Ramos (cell line): ENCODE measurements at regions not wholly inside any gene's neighbourhood (a gene's known extent, or its start where the extent isn't known, plus 50 kb on each side); places are given as distances from the start of the nearest gene placed in this dataset.

Experiments used
- in situ Hi-C: fragments of 300-500 bp; cut with MboI; formaldehyde crosslinking; loops from one replicate; pipeline ENCODE4 v1.14.3; 2022; ENCODE audit warnings: low sequenced_read_pairs; ENCODE audit not compliant: unreplicated experiment

DNA sequence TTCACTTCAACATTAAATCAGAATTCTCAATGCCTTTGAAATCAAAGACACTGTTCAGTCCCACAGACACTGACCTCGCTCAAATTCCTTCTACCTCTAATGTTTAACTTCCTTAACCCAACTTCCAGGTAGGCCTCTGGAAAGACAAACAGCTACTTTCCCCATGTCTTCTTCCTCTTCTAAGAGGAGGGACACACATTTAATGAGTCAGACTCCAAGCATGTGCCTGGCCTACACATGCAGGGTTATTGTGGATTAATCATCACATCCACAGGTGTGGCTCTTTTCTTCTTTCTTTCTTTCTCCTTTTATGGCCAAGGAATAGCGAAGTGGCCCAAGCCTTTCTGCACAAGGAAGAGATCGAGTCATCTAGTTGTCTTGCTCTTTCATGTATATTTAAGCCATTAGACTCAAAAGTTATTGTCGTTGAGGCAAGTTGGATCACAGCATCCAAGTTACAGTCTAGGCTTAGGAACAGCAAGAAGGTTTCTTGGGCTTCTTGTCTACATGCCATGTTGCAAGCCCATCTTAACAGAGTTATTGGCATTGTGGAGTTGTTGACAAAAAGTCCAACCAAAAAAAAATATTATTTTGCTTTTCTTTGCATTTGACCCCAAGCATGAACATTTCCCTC lies 387.8 kb downstream of the IRS1 start:
- in situ Hi-C loops: no loop called here

DNA sequence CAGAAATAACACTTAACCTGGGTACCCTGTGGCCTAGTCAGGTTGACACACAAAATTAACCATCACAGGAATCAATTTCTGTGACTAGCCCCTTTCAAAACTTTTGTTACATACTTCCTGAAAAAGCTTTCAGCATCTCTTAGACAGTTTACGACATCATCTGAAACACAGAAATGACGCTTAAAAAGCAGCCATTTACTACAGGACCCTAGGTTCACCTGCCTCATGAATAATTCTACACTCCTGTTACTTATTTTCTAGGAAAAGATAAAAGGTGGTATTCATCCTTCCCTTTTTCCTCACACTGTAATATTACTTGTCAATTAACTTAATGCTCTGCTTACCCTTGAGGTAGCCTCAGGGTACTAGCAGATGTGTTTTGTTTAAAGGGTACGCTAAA lies 388.4 kb downstream of the IRS1 start:
- in situ Hi-C loops: no loop called here

DNA sequence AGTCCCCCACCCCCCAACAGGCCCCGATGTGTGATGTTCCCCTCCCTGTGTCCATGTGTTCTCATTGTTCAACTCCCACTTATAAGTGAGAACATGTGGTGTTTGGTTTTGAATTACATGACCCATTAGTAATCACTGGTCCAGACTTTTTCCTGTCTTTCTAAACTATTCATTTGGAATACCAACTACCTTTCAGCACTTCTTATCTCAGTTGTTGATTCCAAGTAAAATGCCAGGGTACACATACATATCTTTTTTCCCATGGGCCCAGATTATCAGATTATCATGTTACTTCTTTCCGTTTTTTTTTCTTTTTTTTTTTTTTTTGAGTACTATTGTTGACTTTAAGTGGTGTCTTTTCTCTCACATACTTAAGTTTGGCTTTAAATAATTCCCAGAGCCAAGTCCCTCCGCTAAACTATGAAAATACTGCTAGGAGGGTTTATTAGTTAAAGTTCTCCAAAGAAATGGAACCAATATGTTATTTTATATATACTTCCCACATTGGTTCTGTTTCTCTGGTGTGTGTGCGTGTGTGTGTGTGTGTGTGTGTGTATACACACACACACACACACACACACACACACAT lies 389.3 kb downstream of the IRS1 start:
- in situ Hi-C loops: no loop called here

DNA sequence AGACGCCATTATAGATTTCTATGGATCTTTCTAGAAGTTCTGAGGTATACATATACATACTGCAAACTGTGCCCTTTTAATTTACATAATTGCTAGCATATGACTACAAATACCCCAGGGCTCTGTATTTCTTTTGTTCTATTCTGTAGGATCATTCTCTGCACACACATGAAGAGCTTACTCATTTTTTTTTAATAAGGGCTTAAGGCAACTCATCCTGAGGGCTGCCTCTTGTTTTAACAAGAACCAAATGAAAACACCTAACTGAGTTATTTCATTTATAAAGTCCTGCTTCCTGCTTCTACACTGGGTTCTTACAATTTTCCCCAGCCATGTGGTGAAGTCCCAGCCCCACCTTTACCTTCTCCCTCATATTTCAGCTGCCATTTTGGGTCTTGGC lies 390.5 kb downstream of the IRS1 start:
- in situ Hi-C loops: no loop called here

DNA sequence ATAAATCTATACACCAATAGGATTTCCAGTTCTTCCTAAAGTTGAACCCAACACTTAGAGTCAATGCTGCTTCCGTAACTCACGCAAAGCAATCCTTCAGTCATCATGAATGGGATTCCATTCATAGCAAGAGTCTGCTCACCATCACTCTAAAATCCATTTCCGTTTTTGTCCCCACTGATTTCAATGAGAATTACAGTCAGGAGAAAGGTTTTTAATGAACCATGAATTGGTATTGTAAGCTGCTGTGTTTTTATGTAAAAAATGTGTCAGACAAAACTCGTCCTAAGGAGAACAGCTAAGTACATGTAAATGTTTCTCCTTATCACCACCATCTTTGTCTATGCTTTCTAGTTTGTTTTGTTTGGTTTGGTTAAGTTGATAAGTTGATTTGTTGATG lies 391.5 kb downstream of the IRS1 start:
- in situ Hi-C loops: no loop called here

DNA sequence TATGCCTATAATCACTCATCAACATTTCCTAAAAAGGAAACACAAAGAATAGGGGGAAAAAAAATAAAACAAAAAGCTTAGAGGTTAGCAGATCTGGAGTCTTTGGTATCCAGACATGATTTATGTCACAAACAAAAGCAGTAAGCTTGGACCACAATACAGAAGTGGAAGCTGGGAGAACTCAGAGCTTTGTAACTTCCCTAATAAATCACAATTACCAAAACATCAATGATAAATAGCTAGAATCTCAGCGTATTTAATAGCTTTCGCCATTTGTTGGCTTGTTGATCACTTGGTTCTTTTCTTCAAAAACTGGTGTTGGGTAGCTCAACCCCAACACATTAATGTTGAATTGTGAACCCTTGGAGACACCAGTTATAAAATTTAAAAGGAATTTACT lies 392.5 kb downstream of the IRS1 start:
- in situ Hi-C loops: no loop called here

DNA sequence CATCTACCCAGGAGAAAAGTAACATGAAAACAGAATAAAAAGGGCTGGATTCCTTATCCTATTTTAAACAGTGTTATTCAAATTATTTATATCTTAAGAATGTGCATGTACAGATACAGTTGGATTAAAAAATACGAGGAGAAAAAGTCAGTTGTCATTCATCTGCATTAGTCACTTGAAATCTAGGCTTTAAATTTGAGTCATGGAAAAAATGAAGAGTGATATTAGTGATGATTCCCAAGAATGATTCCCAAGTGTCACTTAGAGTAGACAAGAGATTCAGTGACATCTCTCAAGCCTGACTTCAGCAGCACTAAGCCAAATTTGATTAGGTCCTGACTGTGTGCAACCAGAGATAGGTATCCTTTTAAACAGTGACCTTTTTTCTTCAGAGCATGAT lies 394.2 kb downstream of the IRS1 start:
- in situ Hi-C loops: no loop called here

DNA sequence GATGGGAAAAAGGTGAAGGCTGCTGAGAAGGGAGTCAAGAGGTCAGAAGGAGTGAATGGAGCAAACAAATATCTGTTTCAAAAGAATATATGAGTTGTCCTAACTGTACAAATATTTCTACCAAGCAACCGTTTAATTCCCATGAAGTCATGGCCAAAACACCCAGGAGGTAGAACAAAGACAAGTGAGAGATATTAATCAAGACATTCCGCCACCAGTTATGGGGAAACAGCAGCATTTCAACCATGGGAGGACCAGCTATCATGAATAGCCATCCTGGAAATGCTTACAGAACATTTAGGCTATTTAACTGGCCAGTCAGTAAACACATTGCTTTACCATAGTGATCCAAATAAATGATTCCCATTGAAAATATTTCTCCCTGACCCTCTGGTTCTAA lies 396.3 kb downstream of the IRS1 start:
- in situ Hi-C loops: no loop called here

DNA sequence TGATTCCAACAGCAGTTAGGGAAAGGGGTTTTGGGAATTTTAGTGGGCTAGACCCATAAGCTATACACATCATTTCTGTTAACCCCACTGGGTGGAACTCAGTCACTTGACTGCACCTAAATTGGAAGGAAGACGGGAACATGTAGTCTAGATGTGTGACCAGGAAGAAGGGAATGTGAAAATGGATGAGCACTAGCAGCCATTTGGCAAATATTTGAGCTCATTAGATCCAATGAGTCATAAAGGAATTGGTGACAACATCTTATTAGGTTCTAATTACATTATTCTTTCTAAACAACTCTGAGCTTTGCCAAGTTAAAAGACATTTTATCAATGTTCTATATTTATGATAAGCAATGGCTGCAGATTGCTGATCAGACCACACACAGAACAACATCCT lies 400.6 kb downstream of the IRS1 start:
- in situ Hi-C loops: no loop called here

DNA sequence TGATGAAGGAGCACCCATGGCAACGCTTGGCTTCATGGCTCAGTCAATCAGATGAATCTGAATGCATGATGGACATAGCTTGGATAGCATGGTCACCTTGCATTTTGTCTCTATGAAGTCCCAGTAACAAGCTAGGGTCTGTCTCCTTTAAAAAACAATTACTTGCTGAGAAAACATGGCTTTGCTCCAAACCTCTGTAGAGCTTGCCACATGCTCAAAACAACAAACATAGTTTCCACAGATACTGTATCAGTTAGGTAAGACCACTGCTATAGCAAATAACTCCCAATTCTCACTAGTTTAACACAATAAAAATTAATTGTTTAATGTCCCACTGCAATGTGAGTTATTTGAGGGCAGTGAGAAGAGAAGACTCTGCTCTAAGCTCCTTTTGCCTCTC lies 401.0 kb downstream of the IRS1 start:
- in situ Hi-C loops: no loop called here

DNA sequence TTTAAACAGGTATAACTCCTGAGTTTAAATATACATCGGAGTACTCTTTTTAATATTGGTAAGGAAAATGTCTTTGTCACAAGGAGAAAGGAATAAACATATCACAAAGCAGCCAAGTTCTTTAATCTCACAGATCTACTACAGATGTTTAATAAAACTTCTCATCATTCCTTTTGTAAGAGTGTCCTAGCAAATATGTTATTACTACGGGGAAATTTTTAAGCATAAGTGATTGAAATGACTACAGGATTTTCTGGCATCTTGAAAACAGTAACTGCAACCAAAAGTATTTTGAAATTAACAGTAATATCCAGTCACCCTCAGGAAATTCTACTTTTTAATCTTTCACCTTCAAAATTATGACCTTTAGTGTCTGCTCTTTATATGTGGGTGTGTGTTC lies 403.1 kb downstream of the IRS1 start:
- in situ Hi-C loops: no loop called here

DNA sequence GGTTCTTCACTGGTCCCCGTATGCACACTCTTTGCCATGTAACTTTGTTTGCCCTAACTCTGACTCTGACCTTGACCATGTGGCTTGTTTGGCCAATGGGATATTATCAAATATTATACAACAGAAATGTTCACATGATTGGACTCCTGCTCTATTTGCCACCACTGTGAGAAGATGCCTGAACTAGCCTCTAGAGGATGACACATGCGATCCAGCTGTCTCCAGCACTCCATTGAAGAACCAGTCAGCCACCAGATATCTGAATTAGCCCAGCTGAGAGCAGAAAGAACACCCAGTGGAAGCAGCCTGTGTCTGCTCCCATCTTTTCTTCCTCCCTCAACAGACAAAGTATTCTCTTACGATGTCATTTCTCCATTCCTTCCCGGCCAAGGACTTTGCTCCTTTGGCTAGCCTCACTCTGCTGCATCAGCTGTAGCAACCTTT lies 412.1 kb downstream of the IRS1 start:
- in situ Hi-C loops: no loop called here

DNA sequence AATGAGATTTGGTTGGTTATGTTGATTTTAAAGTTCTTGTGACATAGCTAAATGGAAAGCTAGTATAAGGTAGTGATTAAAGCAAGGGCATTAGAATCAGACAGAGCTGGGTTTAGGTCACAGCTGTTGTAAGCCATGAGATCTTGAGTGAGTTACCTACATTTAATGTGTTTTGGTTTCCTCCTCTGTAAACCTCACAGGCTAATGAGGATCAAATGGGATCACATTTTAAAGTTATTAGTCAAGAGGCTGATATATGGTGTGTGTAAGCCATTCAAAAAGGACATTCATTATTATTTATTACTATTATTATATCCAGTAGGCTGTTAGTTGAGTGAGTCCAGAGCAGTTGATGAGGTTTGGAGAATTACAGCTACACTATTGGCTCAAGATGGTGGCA lies 416.2 kb downstream of the IRS1 start:
- in situ Hi-C loops: no loop called here

DNA sequence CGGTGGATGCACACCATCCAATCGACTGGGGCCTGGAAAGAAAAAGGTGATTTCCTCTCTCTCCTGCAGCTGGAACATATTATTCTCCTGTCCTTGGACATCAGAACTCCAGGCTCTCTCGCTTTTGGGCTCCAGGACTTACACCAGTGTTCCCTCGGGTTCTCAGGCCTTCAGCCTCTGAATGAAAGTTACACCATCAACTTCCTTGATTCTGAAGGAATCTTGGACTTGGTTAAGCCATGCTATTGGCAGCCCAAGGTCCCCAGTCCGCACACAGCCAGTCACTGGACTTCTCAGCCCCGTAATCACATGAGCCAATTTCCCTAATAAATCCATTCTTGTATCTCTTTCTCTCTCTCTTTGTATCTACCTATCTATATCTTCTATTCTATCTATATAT lies 418.9 kb downstream of the IRS1 start:
- in situ Hi-C loops: no loop called here

DNA sequence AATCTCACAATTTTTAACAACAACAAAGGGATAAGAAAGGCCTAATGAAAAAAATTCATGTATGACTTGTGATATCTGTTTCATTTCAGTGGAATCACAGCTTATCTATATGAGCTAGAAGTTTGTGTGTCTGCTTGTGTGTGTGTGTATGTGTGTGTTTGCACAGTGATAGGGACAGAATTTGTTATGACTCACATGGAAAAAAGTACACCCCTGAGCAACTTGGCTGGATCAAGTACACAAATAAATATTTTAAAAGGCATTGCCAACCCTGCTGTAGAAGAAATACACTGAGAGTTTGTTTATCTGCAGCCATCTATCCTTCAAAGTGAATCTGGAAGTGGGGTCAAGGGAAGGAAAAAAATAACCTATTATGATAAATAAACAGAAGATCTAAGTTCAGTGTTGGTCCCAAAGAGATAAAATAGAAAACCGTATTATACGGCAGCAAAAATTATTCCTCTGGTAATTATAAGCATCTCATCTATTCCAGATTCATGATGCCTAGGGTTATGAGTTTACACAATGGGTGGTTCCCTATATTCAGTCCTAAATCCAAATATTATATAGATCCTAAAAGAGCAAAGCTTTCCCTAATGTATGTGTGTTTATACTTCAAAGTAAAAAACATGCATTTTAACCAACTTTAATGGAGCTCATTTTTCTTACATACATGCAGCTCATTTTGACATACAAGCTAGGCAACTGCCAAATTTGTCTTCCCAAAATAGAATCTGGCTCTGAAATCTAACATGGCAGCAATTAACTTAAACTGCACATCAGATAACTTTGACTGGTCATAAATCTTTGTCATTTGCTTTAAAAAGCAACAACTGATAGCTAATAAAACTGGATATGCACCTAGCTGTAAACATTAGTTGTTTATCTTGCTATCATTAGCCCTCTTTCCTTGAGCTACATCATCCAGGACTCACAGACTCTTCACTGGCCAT lies 420.6 kb downstream of the IRS1 start:
- in situ Hi-C loops: no loop called here

DNA sequence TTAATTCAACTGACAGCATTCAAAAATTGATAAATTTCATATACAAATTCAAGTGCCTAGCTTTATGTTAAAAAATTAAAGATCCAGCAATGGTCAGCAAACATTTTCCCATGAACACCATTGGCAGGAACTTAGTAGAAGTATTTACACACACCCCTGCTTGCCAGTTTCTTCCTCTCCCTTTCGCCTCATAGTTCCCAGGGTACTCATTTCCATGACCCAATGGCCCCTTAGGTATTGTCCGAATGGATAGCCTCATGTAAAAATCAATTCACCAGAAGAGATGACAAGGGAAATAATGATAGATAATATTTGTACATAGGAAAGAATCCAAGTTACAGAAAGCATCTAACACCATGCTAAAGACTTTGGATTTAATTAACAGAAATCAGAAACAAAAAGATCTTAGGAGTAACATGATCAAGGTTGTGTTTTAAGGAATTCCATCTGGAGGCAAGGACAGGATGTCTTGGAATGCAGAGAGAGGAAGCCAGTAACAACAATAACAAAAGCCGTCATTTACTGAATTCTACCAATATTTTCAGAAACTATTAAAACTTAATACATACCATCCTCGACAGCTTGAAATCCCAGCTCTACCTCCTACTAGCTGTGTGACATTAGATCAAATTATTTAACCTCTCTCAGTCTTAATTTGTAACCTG lies 423.0 kb downstream of the IRS1 start:
- in situ Hi-C loops: no loop called here

DNA sequence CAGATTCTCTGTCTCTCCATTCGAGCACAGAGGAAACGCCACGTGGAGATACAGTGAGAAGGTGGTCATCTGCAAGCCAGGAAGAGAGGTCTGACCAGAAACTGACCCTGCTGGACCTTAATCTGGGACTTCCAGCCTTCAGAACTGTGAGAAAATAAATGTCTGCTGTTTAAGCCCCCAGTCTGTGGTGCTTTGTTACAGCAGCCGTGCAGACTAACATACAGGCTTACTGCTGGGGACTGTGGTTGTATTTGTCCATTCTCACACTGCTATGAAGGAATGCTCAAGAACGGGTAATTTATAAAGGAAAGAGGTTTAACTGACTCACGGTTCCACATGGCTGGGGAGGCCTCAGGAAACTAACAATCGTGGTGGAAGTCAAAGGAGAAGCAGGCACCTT lies 432.7 kb downstream of the IRS1 start:
- in situ Hi-C loops: no loop called here

DNA sequence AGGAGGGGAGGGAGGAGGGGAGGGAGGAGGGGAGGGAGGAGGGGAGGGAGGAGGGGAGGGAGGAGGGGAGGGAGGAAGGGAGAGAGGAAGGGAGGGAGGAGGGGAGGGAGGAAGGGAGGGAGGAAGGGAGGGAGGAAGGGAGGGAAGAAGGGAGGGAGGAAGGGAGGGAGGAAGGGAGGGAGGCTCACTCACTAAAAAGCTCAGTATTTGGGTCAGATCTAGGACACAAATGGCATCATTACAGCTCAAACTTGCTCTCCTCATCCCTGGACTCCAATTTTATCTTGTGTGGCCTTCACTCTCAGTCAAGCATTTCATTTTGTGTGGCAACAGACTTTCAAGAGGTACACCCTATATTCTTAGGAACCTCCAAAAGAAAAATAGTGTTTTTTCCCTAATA lies 435.4 kb downstream of the IRS1 start:
- in situ Hi-C loops: no loop called here

DNA sequence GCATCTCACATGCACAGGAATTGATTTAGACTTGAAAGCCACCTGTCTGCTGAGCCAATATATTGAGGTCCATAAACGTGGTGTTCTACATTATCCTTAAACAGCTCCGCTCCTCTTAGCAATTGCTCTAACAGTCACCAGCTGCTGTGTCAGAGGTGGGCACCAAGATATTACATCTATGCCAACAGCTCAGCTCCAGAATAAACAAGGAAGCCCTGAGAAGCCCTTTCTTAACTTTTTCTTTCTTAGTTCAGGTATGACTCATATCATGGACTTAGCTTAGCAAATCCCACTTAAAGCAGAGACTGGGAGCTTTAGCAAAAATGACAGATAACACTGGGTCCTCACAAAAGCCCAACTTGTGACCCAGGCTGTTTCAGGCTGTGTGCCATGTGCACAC lies 436.6 kb downstream of the IRS1 start:
- in situ Hi-C loops: no loop called here

DNA sequence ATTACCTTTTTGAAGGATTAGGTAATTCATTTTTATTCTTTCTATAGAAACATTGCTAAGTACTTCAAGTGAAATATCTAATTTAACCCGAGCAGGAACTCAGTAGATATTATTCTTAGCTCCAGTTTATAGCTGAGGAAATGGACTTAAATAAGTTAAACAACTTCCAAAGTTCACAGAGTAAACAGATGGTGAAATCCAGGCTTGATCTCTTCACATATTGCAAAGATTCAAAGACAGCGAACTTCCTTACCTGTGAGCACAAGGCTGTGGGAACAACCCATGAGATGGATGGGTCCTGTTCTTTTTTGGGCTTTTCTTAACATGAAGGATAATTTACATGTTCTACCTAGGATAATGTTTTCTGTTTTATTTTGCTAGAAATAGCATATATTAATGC lies 439.0 kb downstream of the IRS1 start:
- in situ Hi-C loops: no loop called here

DNA sequence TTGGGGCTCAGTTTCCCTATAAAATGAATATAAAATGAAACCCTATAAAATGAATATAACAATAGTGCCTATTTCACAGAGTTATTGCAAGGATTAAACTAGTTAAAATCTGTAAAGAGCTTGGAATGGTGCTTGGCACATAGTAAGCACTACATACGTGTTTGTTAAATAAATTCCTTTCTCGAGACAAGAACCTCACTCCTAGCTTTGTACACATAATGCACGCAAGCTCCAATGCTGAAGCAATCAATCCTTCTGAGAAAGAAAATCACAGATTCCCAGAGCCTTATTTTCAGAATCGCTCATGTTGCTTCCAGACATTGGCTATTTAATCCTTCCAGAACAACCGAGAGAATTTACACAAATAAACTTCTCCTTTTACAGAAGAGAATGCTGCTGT lies 440.9 kb downstream of the IRS1 start:
- in situ Hi-C loops: no loop called here
